Prostate gland (tissue), 2 donors: ENCODE measurements at regions not wholly inside any gene's neighbourhood (a gene's known extent, or its start where the extent isn't known, plus 50 kb on each side); places are given as distances from the start of the nearest gene placed in this dataset.
"Not testable (repeated sequence)": the region's sequence is repeated elsewhere in the genome, so short reads cannot be mapped to it uniquely, and the experiment has no call there.

ENCODE experiments used
- POLR2A ChIP-seq: fragments of 450-650 bp; IDR thresholded peaks from one replicate; pipeline ENCODE4 v1.6.1; 2016; ENCODE audit warnings: antibody characterized with exemption, mild to moderate bottlenecking
- TF ChIP-seq, protein P1 (sequence below), 4 experiments: fragments of 200-600 bp in 2 of 4; fragments of 450-650 bp in 2 of 4; sonication (generic) in 2 of 4; IDR thresholded peaks; 1 replicate in 3 of 4; 2 replicates in 1 of 4; pipeline ENCODE4 v1.5.1; 2016 to 2019; ENCODE audit warnings: antibody characterized with exemption in 4 of 4, mild to moderate bottlenecking in 2 of 4, moderate library complexity in 2 of 4

DNA sequence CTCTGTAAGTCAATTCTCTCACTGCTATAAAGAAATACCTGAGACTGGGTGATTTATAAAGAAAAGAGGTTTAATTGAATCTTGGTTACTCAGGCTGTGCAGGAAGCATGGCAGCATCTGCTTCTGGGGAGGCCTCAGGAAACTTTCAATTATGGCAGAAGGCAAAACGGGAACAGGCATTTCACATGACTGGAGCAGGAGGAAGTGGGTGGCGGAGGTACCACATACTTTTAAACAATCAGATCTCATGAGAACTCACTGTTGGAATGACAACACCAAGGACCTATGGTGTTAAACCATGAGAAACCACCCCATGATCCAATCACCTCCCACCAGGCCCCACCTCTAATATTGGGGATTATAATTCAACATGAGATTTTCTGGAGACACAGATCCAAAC is 315.7 kb upstream of the NRP1 start:
- TF ChIP-seq, protein P1, sequence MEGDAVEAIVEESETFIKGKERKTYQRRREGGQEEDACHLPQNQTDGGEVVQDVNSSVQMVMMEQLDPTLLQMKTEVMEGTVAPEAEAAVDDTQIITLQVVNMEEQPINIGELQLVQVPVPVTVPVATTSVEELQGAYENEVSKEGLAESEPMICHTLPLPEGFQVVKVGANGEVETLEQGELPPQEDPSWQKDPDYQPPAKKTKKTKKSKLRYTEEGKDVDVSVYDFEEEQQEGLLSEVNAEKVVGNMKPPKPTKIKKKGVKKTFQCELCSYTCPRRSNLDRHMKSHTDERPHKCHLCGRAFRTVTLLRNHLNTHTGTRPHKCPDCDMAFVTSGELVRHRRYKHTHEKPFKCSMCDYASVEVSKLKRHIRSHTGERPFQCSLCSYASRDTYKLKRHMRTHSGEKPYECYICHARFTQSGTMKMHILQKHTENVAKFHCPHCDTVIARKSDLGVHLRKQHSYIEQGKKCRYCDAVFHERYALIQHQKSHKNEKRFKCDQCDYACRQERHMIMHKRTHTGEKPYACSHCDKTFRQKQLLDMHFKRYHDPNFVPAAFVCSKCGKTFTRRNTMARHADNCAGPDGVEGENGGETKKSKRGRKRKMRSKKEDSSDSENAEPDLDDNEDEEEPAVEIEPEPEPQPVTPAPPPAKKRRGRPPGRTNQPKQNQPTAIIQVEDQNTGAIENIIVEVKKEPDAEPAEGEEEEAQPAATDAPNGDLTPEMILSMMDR (IDR thresholded peaks at IDR 0.05), result not testable (repeated sequence)
- not testable (repeated sequence) for TF ChIP-seq POLR2A
